CD14-positive monocyte (primary cell): ENCODE measurements at regions not wholly inside any gene's neighbourhood (a gene's known extent, or its start where the extent isn't known, plus 50 kb on each side); places are given as distances from the start of the nearest gene placed in this dataset.

Experiments
- DNase-seq, 3 donors: peaks; one replicate each; pipeline ENCODE4 v3.0.0-alpha.2; 2011 to 2022
- H2AFZ ChIP-seq: 2 replicates; pipeline ENCODE4 v1.6.0; 2012; ENCODE audit warnings: mild to moderate bottlenecking, low read depth, low read length, inconsistent platforms; ENCODE audit not compliant: insufficient read depth, poor library complexity, severe bottlenecking
- H3K27ac ChIP-seq, 2 donors: 1 replicate in 1 of 2; 2 replicates in 1 of 2; pipeline ENCODE4 v1.5.1; 2012 to 2013; ENCODE audit warnings: low read length in 2 of 2, control low read depth in 1 of 2, inconsistent platforms in 1 of 2, low read depth in 1 of 2, mild to moderate bottlenecking in 1 of 2
- H3K27me3 ChIP-seq, 2 donors: one replicate each; pipeline versions ENCODE4 v1.6.0 to v1.6.1; 2011 to 2013; ENCODE audit warnings: low read length in 2 of 2; ENCODE audit not compliant: control insufficient read depth in 2 of 2, insufficient read depth in 2 of 2
- H3K36me3 ChIP-seq, 2 donors: replicated peaks in 1 of 2; 1 replicate in 1 of 2; 2 replicates in 1 of 2; pipeline versions ENCODE4 v1.5.1 to v1.6.1; 2012 to 2013; ENCODE audit warnings: low read length in 2 of 2, control low read depth in 1 of 2, inconsistent platforms in 1 of 2, mild to moderate bottlenecking in 1 of 2; ENCODE audit not compliant: insufficient read depth in 2 of 2, control insufficient read depth in 1 of 2
- H3K4me1 ChIP-seq, 2 donors: 1 replicate in 1 of 2; 2 replicates in 1 of 2; pipeline versions ENCODE4 v1.5.1 to v1.6.1; 2012 to 2013; ENCODE audit warnings: low read length in 2 of 2, control low read depth in 1 of 2, inconsistent platforms in 1 of 2, mild to moderate bottlenecking in 1 of 2, moderate library complexity in 1 of 2; ENCODE audit not compliant: insufficient read depth in 2 of 2, control insufficient read depth in 1 of 2
- H3K4me2 ChIP-seq: replicated peaks from 2 replicates; pipeline ENCODE3; 2012; ENCODE audit warnings: low read length, moderate library complexity, mild to moderate bottlenecking; ENCODE audit not compliant: poor library complexity, severe bottlenecking; ENCODE audit errors: extremely low read depth
- H3K4me3 ChIP-seq, 3 experiments: fragments of 200-600 bp in 1 of 3; sonication (generic) in 1 of 3; replicated peaks in 1 of 3; 1 replicate in 2 of 3; 2 replicates in 1 of 3; pipeline ENCODE4 v1.5.1; 2011 to 2013; ENCODE audit warnings: low read length in 3 of 3, mild to moderate bottlenecking in 3 of 3, control low read depth in 2 of 3, low read depth in 2 of 3, inconsistent platforms in 1 of 3, moderate library complexity in 1 of 3
- H3K79me2 ChIP-seq: 2 replicates; pipeline ENCODE4 v1.6.0; 2012; ENCODE audit warnings: mild to moderate bottlenecking, control low read depth, inconsistent platforms, low read length, moderate library complexity; ENCODE audit not compliant: insufficient read depth
- H3K9ac ChIP-seq: 2 replicates; pipeline ENCODE4 v1.6.0; 2017; ENCODE audit warnings: low read length, mild to moderate bottlenecking; ENCODE audit not compliant: insufficient read depth, poor library complexity, severe bottlenecking
- H3K9me3 ChIP-seq, 2 donors: replicated peaks in 1 of 2; 1 replicate in 1 of 2; 2 replicates in 1 of 2; pipeline versions ENCODE4 v1.5.1 to v1.6.1; 2012 to 2013; ENCODE audit warnings: low read length in 2 of 2, control low read depth in 1 of 2; ENCODE audit not compliant: control insufficient read depth in 1 of 2, insufficient read depth in 1 of 2
- H4K20me1 ChIP-seq: 2 replicates; pipeline ENCODE4 v1.6.0; 2012; ENCODE audit warnings: mild to moderate bottlenecking, low read length, control low read depth, moderate library complexity; ENCODE audit not compliant: insufficient read depth
- H3K27ac Mint-ChIP-seq, 7 donors: one replicate each; pipeline ENCODE4 v1.8.0; 2020; ENCODE audit warnings: mild to moderate bottlenecking in 7 of 7, mixed read lengths in 7 of 7, moderate library complexity in 6 of 7, inconsistent platforms in 2 of 7
- H3K27me3 Mint-ChIP-seq, 3 donors: one replicate each; pipeline ENCODE4 v1.8.0; 2021 to 2022; ENCODE audit warnings: low read depth in 3 of 3, mild to moderate bottlenecking in 3 of 3, mixed read lengths in 3 of 3, moderate library complexity in 3 of 3, inconsistent platforms in 1 of 3
- H3K36me3 Mint-ChIP-seq, 2 donors: one replicate each; pipeline ENCODE4 v1.8.0; 2020; ENCODE audit warnings: mixed read lengths in 2 of 2, inconsistent platforms in 1 of 2, mild to moderate bottlenecking in 1 of 2
- H3K4me1 Mint-ChIP-seq: one replicate; pipeline ENCODE4 v1.8.0; 2020; ENCODE audit warnings: mild to moderate bottlenecking, mixed read lengths
- H3K4me3 Mint-ChIP-seq, 2 donors: one replicate each; pipeline ENCODE4 v1.8.0; 2020; ENCODE audit warnings: mild to moderate bottlenecking in 2 of 2, mixed read lengths in 2 of 2, moderate library complexity in 1 of 2
- H3K9me3 Mint-ChIP-seq, 7 donors: one replicate each; pipeline ENCODE4 v1.8.0; 2020 to 2022; ENCODE audit warnings: mixed read lengths in 7 of 7, mild to moderate bottlenecking in 6 of 7, moderate library complexity in 6 of 7, inconsistent platforms in 2 of 7
- CTCF ChIP-seq: fragments of 200-600 bp; IDR thresholded peaks from one replicate; pipeline ENCODE4 v1.8.0; 2022; ENCODE audit warnings: antibody characterized with exemption, mild to moderate bottlenecking
- WGBS: methylation state at CpG from one replicate; pipeline ENCODE4 v1.1.5; 2013; ENCODE audit warnings: missing lambda C conversion rate; ENCODE audit not compliant: insufficient coverage; 5-methylcytosine and 5-hydroxymethylcytosine counted together
- intact Hi-C, 2 donors: fragments of 100-400 bp; cut with micrococcal nuclease; formaldehyde crosslinking; loops; one replicate each; pipeline versions ENCODE4 v1.15.0 to v1.15.1; 2023

GRCh38 chr20:7672571-7672970 is 267.7 kb downstream of the HAO1 start:
- intact Hi-C loops: no loop called here
- Histone ChIP-seq H3K36me3 (no peaks in the 10 kb centered on the region), H3K27me3 (no peaks in the 10 kb centered on the region), H2AFZ (no peak overlapping the region), H3K9ac (no peak overlapping the region), H3K4me1 (no peaks in the 10 kb centered on the region), H3K4me3 (no peak overlapping the region), H3K79me2 (no peaks in the 10 kb centered on the region), H3K4me2 (no peak overlapping the region), H4K20me1 (no peaks in the 10 kb centered on the region), H3K27ac (no peak overlapping the region), H3K9me3 (no peaks in the 10 kb centered on the region)
- Mint-ChIP-seq H3K27ac (no peak overlapping the region), H3K4me1 (no peaks in the 10 kb centered on the region), H3K4me3 (no peak overlapping the region), H3K36me3 (no peaks in the 10 kb centered on the region), H3K9me3 (no peaks in the 10 kb centered on the region), H3K27me3 (peaks cover 0 to 2% (median 0%) of the 10 kb centered on the region in 3 donors)
- no CpG with 5 or more reads among the region's 7 CpGs for WGBS
- no peak for TF ChIP-seq CTCF
- DNase-seq: no peak

- Histone ChIP-seq H3K4me2 (no peak overlapping the region), H3K27ac (no peak overlapping the region), H2AFZ (no peak overlapping the region), H4K20me1 (no peaks in the 10 kb centered on the region), H3K4me3 (no peak overlapping the region), H3K79me2 (no peaks in the 10 kb centered on the region), H3K27me3 (no peaks in the 10 kb centered on the region), H3K9ac (no peak overlapping the region), H3K36me3 (no peaks in the 10 kb centered on the region), H3K9me3 (no peaks in the 10 kb centered on the region), H3K4me1 (no peaks in the 10 kb centered on the region)
- Mint-ChIP-seq H3K27me3 (peaks cover 0 to 2% (median 0%) of the 10 kb centered on the region in 3 donors), H3K27ac (no peak overlapping the region), H3K9me3 (no peaks in the 10 kb centered on the region), H3K36me3 (no peaks in the 10 kb centered on the region), H3K4me1 (no peaks in the 10 kb centered on the region), H3K4me3 (no peak overlapping the region)
- WGBS: 88% methylated on average over 2 of the region's 2 CpGs
- TF ChIP-seq CTCF: no peak
- intact Hi-C loops: no loop called here
- DNase-seq: no peak
Measured at GRCh38 chr20:7673841-7674240, 266.4 kb downstream of the HAO1 start.
